Muscle of leg (tissue), 3 donors: ENCODE measurements at regions not wholly inside any gene's neighbourhood (a gene's known extent, or its start where the extent isn't known, plus 50 kb on each side); places are given as distances from the start of the nearest gene placed in this dataset.

ENCODE experiments used
- DNase-seq: peaks from one replicate; pipeline ENCODE4 v3.0.0; 2013
- H3K27ac ChIP-seq: one replicate; pipeline ENCODE4 v1.5.1; 2013; ENCODE audit warnings: mild to moderate bottlenecking, low read length, control low read depth
- H3K27me3 ChIP-seq: one replicate; pipeline ENCODE4 v1.6.1; 2013; ENCODE audit warnings: low read length; ENCODE audit not compliant: control insufficient read depth, insufficient read depth
- H3K36me3 ChIP-seq: one replicate; pipeline ENCODE4 v1.6.1; 2013; ENCODE audit warnings: low read length; ENCODE audit not compliant: control insufficient read depth, insufficient read depth
- H3K4me1 ChIP-seq: one replicate; pipeline ENCODE4 v1.6.1; 2013; ENCODE audit warnings: low read length; ENCODE audit not compliant: control insufficient read depth, insufficient read depth
- H3K4me3 ChIP-seq: one replicate; pipeline ENCODE4 v1.5.1; 2013; ENCODE audit warnings: low read length, control low read depth
- H3K9me3 ChIP-seq: replicated peaks from 2 replicates; pipeline ENCODE4 v1.6.1; 2013; ENCODE audit warnings: low read depth, low read length; ENCODE audit not compliant: control insufficient read depth
- WGBS: methylation state at CpG from one replicate; pipeline ENCODE4 v1.1.5; 2013; ENCODE audit warnings: missing lambda C conversion rate; ENCODE audit not compliant: insufficient coverage; 5-methylcytosine and 5-hydroxymethylcytosine counted together

DNA sequence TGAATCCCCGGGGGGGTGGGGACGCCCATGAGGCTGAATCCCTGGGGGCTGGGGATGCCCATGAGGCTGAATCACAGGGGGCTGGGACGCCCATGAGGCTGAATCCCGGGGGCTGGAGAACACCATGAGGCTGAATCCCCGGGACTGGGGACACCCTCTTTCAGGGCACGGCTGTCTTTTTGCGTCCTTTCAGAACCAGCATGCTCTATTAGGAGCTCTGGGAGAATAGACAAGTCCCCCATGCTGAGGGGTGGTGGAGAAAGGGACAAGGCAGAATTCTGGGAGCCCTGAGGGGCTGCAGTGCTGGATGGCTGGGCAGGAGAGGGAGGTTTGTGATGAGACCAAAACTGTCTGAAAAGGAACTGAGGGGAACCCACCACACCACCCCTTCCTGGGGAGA, 257.3 kb upstream of the TCERG1L start:
- WGBS = 72% methylated on average over 7 of the region's 7 CpGs

DNA sequence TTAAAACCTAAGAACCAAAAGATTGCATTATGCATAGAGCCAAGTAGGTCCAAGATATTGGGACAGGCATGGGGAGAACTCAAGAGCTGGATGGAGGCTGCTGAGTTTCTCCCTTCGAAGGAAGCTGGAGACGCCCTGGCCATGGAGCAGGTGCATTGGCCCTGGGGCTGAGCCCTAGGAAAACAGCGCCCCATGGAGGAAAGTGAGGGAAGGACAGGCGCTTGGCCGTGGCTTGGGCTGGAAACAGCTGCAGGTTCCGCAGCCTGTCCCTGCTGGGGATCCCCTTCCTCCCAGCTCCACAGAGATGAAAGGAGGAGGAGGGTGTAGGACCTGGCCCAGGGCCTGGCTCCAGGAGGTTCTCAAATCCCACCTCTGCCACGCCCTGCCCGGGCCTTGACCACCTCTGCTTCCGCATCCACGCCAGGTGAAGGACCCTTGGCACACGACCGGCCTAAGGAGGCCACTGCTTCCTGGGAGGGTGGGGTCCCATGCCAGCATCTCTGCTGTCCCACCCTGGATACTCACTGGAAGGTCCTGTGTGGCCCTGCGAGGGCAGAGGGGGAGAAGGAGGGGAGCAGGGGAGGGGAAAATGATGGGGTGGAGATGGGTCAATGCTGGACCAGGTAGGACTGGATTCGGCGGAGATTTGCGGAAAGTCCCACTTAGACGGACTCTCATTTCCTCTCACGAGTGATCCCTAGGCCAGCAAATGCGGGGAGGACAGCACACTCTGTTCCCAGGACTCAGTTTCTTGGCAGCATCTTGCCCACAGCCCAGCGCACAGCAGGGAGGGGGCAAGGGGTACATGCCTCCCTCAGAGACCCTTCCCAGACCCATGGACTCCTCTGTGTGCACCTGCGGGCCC, 258.6 kb upstream of the TCERG1L start:
- Histone ChIP-seq H3K4me3 (no peak overlapping the region), H3K27me3 (no peaks in the 10 kb centered on the region), H3K36me3 (no peaks in the 10 kb centered on the region), H3K9me3 (no peaks in the 10 kb centered on the region), H3K4me1 (no peaks in the 10 kb centered on the region), H3K27ac (no peak overlapping the region)
- DNase-seq = no peak
- WGBS = 82% methylated on average over 15 of the region's 21 CpGs

More for the DNA sequence above, 257.3 kb upstream of the TCERG1L start:
- Histone ChIP-seq H3K9me3 (peaks cover 2% of the 10 kb centered on the region), H3K27me3 (no peaks in the 10 kb centered on the region), H3K4me3 (no peak overlapping the region), H3K4me1 (no peaks in the 10 kb centered on the region), H3K36me3 (no peaks in the 10 kb centered on the region), H3K27ac (no peak overlapping the region)
- no peak for DNase-seq

DNA sequence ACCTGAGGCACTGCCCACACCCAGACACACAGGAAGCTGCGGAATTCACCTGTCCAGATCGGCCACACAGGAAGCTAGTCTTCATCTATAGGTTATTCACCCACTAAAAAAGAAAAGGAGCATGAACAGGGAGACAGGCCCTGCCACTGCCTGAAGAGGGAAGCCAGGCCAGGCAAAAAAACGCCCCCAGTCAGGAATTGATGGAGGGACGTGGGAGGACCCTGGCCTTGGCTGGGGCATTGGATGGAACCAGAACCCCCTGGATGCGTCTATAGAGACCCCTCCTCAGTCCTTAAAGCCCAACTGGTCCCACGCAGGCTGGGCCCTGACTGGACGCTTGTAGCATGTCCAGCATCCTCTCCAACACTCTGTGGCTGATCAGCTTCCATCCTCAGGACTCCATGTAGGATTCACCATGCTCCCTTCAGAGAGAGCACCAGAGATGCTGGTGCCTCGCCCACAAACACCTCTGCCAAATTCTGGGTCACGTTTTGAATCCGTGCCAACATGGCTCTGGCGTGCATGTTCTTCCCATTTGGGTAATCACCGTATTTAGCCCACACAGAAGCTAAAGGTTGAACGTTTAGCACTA, 259.3 kb upstream of the TCERG1L start:
- H3K4me3 ChIP-seq = no peak overlapping the region
- no peak for DNase-seq
- no peak overlapping the region for H3K27ac ChIP-seq
- no peaks in the 10 kb centered on the region for H3K36me3 ChIP-seq
- no peaks in the 10 kb centered on the region for H3K9me3 ChIP-seq
- no peaks in the 10 kb centered on the region for H3K4me1 ChIP-seq
- no peaks in the 10 kb centered on the region for H3K27me3 ChIP-seq
- WGBS = 64% methylated on average over 11 of the region's 13 CpGs

DNA sequence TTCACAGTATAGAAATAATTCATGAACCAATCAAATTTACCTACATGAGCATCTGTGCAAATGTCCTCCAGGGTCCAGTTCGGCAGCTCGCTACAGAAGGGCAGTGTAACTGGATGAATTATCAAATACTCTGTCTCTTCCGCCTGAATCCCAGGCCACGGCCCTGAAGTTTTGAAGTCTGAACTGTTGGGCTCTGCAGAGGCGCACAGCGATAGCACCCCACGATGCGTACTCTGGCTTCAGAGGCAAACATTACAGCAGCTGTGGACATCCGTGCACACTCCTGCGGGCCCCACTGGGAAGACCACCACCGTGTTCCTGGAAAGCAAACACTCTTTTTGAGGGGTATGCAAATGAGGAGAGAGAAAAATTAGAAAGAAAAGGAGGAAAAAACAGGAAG, 259.8 kb upstream of the TCERG1L start:
- DNase-seq = no peak
- H3K27ac ChIP-seq = no peak overlapping the region
- 81% methylated on average over 11 of the region's 11 CpGs for WGBS
- H3K27me3 ChIP-seq = no peaks in the 10 kb centered on the region
- no peaks in the 10 kb centered on the region for H3K4me1 ChIP-seq
- no peaks in the 10 kb centered on the region for H3K9me3 ChIP-seq
- no peaks in the 10 kb centered on the region for H3K36me3 ChIP-seq
- H3K4me3 ChIP-seq = no peak overlapping the region

DNA sequence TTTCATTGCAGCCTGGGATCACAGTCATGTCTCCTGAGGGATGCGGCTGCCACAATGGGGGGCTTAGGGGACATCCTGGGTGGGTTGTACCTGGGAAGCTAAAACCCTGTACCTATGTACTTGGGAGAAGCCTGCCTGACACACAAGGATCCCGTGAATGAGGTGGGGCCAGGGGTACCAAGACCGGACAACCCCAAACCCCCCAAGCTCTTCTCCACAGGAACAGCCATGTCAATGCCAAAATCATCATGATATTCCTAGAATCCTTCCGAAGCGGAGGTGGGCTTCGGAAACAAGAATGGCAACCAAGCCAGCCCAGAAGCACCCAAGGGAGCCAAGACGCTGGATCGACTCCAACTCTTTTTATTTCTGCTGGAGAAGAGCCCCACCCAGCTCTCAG, 260.3 kb upstream of the TCERG1L start:
- WGBS = 60% methylated on average over 1 of the region's 8 CpGs
- H3K27me3 ChIP-seq = no peaks in the 10 kb centered on the region

GRCh38 chr10:131573256-131573655, 261.7 kb upstream of the TCERG1L start:
- Histone ChIP-seq H3K9me3 (no peaks in the 10 kb centered on the region), H3K4me3 (no peak overlapping the region), H3K27ac (no peak overlapping the region), H3K27me3 (no peaks in the 10 kb centered on the region), H3K36me3 (no peaks in the 10 kb centered on the region), H3K4me1 (no peaks in the 10 kb centered on the region)
- WGBS = 80% methylated on average over 11 of the region's 11 CpGs
- DNase-seq = no peak

More for the DNA sequence above, 260.3 kb upstream of the TCERG1L start:
- Histone ChIP-seq H3K36me3 (no peaks in the 10 kb centered on the region), H3K9me3 (no peaks in the 10 kb centered on the region), H3K27ac (no peak overlapping the region), H3K4me1 (no peaks in the 10 kb centered on the region), H3K4me3 (no peak overlapping the region)
- DNase-seq = no peak

- Histone ChIP-seq H3K9me3 (no peaks in the 10 kb centered on the region), H3K4me3 (no peak overlapping the region), H3K27ac (no peak overlapping the region), H3K4me1 (no peaks in the 10 kb centered on the region), H3K27me3 (no peaks in the 10 kb centered on the region), H3K36me3 (no peaks in the 10 kb centered on the region)
- WGBS = 33% methylated on average over 2 of the region's 2 CpGs
- no peak for DNase-seq
These were observed 262.2 kb upstream of the TCERG1L start for GRCh38 chr10:131573707-131574106.

GRCh38 chr10:131574363-131574706, 262.8 kb upstream of the TCERG1L start:
- Histone ChIP-seq H3K36me3 (no peaks in the 10 kb centered on the region), H3K27me3 (no peaks in the 10 kb centered on the region), H3K27ac (no peak overlapping the region), H3K4me3 (no peak overlapping the region), H3K4me1 (no peaks in the 10 kb centered on the region), H3K9me3 (no peaks in the 10 kb centered on the region)
- no peak for DNase-seq
- 57% methylated on average over 7 of the region's 7 CpGs for whole genome bisulfite sequencing

DNA sequence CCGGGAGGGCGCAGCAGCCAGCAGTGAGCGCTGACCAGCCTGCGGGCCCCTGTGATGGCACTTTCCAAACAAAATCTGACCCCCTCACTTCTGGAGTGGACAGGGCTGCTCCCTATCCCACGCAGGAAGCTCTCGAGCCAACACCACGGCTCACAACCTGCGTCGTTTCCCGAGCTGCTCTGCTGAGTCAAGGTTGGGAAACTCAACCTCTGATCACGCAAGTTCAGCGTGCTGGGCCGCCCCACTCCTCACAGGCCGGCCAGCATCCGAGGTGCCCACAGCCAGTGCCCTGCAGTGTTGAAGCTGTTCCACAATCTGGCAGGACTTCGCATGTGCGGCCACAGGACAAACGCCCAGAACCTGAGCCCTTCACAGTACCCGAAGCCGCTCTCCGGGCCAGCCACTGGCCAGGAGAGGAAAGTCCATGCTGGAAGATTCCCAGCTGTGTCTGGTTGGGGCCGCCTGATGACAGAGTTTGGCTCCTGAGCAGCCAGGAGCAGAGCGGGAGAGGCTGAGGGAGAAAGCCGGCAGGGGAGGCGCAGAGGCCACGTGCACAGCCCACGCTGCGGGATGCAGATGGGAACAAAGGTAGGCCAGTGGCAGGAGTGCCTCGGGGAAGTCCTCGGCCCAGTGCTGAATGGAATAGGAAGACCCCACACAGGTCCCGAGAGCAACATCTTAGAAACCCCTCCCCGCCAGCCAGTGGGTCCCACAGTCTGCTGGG, 263.3 kb upstream of the TCERG1L start:
- peaks cover 2% of the 10 kb centered on the region for H3K4me1 ChIP-seq
- no peak overlapping the region for H3K27ac ChIP-seq
- H3K4me3 ChIP-seq = no peak overlapping the region
- WGBS = 84% methylated on average over 22 of the region's 32 CpGs
- no peaks in the 10 kb centered on the region for H3K27me3 ChIP-seq
- no peaks in the 10 kb centered on the region for H3K36me3 ChIP-seq
- no peaks in the 10 kb centered on the region for H3K9me3 ChIP-seq
- no peak for DNase-seq

DNA sequence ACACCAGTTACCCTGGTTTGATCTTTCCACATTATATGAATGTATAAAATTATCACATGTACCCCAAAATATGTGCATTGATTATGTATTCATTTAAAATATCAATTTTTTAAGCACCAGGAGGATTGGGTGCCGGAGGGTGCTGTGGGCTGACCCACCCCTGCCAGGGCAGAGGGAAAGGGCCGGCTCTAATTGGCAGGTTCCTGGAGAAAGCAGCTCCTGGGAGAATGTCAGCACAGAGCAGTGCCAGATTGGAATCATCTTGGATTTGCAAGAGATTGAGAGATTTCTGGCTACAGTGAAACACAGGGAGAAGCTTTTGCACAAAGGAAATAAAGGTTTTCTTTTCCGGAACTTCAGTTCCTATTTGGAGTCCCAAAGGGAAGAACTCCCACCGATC, 264.4 kb upstream of the TCERG1L start:
- Histone ChIP-seq H3K27me3 (no peaks in the 10 kb centered on the region), H3K9me3 (no peaks in the 10 kb centered on the region), H3K36me3 (no peaks in the 10 kb centered on the region), H3K4me3 (no peak overlapping the region), H3K4me1 (peaks cover 7% of the 10 kb centered on the region), H3K27ac (no peak overlapping the region)
- 71% methylated on average over 3 of the region's 4 CpGs for WGBS
- no peak for DNase-seq
